HG02973 (cell line): ENCODE measurements at regions not wholly inside any gene's neighbourhood (a gene's known extent, or its start where the extent isn't known, plus 50 kb on each side); places are given as distances from the start of the nearest gene placed in this dataset.

Experiments used
- ATAC-seq: cut with Tn5 transposase; IDR thresholded peaks from one replicate; pipeline ENCODE4 v1.9.1; 2021; ENCODE audit warnings: moderate library complexity; ENCODE audit not compliant: unreplicated experiment

DNA sequence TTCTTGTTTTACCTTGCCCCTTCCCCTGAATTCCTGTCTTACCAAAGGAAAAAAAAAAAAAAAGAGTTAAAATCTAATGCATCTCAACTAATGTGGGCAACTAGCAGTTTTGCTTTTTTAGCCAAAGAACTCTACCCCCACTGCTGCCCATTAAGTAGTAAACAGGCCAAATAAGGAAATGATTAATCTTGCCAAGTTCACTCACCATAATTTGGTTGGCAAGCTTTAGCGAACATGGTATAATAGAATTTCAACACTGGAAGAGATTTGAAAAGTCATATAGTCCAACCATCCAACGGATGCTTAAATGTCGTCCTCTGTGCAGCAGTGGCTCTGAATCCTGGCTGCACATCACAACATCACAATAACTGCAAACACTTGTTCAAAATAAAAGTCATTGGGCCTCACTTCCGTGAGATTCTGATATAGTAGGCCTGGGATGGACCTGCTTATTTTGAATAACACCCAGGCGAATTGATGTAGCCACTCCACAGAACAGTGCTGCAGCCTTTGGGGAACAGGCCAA is 142.0 kb upstream of the UBE2E1 start:
- ATAC-seq = no peak

DNA sequence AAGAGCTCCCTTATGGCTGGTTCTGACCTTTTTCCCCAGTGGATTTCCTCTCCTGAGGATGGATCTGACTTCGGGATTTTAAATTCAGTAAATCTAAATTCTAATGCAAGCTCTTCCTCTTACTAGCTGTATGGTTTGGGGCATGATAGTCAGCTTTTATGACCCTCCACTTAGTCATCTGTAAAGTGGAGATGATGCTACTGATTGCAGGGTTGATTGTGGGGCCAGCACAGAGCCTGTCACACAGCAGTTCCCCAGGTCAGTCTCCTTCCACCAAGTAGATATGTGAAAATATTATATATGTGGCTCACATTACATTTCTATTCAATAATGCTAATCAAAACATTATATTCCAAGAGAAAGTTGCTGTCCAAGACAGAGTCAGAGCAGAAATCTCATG is 141.3 kb upstream of the UBE2E1 start:
- no peak for ATAC-seq

DNA sequence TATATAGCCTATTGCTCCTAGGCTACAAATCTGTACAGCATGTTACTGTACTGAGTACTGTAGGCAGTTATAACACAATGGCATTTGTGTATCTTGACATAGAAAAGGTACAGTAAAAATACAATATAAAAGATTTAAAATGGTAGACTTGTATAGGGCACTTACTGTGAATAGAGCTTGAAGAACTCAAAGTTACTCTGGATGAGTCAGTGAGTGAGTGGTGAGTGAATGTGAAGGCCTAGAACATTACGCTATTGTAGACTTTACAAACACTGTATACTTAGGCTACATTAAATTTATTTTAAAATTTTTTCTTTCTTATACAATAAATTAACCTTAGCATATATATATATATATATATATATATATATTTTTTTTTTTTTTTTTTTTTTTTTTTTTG is 140.0 kb upstream of the UBE2E1 start:
- ATAC-seq = no peak

DNA sequence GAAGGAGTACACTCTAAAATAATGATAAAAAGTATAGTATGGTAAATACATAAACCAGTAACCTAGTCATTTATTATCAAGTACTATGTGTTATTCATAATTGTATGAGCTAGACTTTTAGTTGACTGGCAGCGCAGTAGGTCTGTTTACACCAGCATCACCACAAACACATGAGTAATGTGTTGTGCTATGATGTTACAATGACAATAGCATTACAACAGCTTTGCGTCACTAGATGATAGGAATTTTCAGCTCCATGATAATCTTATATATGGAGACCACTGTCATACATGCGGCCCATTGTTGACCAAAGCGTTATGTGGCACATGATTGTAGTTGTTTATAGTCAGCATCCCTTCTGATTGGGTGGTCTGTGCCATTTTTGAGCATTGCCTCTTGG is 138.9 kb upstream of the UBE2E1 start:
- no peak for ATAC-seq

DNA sequence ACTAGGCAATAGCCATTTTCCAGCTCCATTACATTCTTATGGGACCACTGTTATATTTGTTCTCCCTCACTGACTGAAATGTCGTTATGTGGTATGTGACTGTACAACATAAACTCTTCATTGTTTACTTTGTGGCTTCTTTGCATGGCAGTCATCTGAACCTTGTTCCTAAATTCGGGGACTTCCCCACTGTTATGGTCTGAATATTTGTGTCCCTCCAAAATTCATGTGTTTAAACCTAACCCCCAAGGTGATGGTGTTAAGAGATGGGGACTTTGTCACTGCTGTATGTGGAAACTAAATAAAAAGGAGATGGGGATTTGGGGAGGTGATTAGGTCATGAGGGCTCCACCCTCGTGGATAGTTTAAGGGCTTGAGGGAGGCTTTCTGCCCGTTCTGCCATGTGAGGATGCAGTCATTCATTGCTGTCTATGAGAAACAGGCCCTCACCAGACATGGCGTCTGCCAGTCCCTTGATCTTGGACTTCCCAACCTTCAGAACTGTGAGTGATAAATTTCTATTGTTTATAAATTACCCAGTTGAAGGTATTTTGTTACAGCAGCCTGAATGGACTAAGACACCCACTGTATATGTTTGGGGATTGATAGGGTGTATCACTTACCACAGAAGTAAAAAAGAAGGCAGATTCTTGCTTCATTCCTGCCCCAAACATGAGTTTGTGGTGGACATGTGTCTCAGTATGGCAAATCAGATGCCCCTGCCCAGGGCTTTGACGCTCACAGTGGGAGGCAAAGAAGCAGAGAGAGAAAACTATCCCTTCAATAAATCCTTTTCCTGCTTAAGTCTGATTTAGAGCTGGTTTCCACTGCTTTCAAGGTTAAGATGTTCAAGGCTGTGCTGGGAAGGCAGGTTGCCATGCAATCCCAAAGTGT is 138.0 kb upstream of the UBE2E1 start:
- no peak for ATAC-seq

DNA sequence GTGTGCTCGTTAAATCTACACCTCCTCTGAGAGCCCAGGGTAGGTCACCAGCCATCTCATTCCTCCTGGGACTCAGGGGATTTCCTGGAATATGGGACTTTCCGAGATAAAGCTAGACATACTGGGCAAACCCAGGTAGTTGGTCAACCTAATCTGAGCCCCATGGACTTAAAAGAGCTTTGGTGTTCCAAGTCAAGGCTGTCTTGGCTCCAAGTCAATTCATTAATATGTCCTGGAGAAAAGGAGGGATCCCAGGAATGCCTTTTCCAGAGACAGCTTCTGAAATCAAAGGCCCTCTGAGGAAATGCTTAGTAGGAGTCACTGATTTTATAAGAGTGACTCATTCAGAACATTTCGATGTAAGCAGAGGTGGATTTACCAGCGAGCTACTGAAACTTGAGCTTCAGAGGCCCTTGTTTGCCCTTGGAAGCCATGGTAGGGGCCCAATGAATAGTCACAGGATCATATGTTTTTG is 137.3 kb upstream of the UBE2E1 start:
- no peak for ATAC-seq

DNA sequence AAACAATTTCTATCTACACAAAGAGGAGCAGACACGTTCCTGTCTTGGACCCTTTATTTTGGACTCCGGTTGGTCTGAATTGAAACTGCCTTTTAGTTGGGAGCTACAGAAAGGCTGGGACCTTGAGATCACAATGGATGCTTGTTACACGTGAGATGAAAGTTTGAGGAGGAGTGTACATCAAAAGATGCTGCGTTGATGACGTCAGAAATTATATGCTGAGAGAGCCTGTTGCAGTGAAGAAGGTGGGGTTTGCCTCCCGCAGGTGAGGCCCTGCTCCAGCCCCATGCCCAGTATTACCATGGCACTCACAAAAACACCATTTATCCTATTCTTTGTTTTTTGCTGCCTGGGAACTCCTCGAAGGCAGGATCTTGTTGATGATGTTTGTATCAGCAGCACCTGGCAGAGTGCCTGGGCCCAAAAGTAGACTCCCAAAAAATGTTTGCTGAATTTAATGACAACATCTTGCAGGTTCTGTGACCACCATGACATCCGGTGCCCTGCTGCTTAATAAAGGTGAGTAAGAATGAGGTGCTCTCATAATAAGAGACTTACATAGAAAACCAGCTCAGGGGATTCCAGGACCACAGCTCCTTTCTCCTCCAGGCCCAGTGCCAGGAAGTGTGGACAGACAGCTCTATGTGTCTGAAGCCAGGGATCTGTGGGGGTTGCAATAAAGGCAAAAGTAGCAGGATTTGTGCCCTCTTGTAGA is 136.1 kb upstream of the UBE2E1 start:
- no peak for ATAC-seq

DNA sequence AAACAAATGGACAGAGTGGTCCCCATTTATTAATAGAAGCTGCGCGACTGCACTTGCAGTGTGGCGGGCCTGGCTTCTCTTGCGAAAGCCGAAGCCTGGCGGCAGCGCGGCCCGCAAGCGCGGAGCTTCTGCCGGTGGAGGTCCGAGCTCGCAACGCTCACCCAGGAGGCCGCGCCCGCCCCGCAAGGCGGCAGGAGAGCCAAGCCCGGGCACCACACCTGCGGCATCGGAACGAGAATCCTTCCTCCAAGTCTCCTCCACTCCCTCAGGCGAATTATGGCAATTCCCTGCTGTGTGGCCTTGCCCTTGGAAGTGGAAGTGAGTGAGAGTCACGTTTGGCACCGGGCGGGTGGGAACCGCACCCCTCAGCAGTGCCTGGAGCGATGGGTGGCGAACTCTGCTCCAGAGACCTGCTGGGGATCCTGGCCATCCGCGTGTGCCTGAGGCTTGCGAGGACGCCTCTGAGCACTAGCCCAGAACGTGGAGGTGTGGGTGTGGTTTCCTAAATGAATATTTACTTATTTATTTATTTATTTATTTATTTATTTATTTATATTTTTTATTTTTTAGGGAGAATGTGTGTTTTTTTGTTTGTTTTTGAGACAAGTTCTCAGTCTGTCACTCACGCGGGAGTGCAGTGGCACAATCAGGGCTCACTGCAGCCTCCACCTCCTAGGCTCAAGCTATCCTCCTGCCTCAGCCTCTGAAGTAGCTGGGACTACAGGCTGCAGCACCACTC is 133.7 kb upstream of the UBE2E1 start:
- no peak for ATAC-seq

DNA sequence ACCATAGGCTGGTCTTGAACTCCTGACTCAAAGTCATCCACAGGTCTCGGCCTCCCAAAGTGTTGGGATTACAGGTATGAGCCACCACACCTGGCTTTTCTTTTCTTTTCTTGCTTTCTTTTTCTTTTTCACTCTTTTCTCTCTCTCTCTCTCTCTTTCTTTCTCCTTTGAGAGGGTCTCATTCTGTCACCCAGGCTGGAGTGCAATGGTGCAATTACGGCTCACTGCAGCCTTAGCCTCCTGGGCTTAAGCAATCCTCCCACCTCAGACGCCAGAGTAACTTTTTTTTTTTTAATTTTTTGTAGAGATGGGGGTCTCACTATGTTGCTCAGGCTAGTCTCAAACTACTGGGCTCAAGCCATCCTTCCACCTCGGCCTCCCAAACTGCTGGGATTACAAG is 133.1 kb upstream of the UBE2E1 start:
- ATAC-seq = no peak

DNA sequence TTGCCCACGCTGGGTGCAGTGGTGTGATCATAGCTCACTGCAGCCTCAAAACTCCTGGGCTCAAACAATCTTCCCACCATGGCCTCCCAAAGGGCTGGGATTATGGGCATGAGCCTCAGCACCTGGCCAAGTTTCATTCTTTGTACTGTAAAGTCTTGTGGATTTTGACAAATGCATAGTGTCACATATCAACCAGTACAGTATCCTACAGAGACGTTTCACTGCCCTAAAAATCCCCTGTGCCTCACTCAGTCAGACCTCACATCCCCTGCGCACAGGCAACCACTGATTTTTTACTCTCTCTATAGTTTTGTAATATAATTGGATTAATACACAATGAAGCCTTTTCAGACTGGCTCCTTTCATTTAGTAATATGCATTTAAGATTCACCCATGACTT is 130.7 kb upstream of the UBE2E1 start:
- no peak for ATAC-seq

DNA sequence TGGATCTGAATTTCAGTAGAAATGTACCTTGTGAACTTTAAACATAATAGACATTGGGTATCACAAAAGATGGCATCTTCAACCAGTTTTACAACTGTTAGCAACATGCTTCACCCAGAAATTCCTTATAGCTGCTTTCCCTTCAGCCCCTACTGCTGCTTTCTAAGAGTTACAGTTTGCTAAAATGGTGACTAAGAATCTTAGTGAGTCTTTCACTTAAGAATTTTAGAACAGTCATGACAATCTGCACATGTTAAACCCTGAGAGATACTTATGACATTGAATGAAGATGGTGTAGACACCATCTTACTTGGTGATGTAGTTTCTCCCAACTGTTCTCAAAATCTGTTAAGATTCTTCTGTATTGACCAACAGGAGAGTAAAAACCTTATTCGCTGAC is 129.7 kb upstream of the UBE2E1 start:
- ATAC-seq = no peak

DNA sequence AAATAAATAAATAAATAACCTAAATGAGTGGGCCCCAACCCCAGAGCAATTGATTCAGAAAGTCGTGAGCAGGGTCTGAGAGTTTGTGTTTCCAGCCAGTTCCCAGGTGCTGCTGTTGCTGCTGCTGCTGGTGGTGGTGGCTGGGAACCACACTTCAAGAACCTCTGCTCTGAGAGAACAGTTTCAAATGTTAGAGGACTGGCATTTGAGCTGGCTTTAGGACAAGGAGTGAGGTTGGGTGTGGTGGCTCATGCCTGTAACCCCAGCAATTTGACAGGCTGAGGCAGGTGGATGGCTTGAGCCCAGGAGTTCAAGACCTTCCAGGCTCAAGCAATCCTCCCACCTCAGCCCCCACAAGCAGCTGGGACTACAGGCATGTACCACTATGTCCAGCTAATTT is 123.1 kb upstream of the UBE2E1 start:
- no peak for ATAC-seq

DNA sequence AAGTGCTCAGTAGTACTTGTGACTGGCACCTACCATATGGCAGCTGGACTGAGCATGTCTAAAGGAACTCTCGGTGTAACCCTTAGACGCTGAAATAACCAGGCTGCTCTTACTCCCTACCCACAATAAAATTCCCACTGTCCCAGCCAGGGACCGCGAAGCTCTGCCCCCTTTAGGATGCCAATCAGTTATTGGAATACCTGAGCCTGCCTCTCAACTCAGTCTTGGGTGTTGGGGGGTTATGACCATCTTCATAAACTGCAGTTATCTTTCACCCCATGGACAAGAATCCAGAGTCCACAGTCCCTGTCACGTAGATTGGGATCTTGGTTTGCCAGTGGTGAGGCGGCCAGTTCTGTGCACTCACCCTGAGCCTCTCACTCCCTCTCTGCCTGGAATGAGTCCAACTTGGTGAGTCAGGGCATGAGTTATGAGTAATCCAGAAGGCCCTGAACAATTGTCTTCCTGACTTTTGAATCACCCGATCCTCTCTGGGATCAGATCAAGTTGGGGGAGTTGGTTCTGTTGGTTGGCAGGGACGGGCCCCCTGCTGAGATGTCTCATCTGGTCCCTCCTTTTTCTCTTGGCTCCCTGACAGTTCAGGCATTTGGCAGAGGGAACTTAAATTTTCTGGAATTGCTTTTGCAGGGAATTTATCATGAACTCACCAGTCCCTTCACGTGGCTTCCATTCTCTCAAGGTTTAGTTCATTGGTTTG is 120.1 kb upstream of the UBE2E1 start:
- no peak for ATAC-seq

DNA sequence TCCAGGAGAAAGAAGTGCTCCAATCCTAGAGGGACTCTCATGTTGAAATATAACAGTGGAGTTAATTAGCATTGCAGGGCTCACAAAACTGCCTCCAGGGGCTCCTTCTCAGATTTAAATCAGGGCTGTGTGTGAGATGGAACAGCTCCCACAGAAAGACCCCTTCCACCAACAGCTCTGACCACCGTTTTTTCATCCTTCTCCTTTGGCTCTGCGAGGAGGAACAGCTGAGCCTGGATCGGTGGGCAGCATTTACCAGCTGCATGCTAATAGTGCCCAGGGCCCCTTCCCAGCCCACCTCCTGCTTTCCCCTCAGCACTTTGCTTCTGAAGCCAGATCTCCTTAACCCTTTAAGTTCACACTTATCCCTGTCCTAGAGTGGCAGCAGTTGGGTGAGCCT is 119.2 kb upstream of the UBE2E1 start:
- no peak for ATAC-seq

DNA sequence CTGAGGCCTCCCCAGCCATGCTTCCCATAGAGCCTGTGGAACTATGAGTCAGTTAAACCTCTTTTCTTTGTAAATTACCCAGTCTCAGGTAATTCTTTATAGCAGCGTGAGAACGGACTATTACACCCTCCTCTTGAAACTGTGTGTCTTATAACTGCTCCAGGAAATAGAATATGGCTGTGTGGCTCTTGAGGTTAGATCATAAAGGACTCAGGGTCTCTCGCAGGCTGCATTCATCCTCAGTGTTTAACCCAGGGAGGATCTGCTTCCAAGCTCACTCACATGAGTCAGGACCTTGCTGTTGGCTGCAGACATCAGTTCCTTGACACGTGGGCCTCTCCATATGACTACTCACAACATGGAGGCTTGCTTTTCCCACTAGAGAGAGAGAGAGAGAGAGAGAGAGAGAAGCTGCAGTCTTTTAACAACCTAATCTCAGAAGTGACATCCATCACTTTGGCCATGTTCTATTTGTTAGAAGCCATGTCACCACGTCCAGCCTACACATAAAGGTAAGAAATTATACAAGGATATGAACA is 114.3 kb upstream of the UBE2E1 start:
- ATAC-seq = no peak

DNA sequence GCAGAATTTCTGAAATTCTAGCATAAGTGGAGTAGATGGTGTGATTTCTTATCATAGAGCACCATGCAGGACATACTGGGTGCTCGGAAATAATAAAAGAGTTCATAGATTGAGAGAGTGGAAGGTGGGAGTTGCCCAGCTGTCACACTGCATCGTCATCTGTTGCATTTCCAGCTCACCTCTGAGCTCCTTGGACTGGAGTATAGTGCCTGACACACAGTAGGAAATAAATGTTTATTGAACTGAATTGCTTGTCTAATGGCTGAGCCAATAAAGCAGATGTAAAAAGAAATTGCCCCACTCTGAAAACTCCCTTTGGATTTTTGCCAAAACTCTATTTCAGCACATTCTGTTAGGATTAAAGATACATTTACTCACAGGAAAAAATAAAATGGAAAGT is 108.9 kb upstream of the UBE2E1 start:
- no peak for ATAC-seq

DNA sequence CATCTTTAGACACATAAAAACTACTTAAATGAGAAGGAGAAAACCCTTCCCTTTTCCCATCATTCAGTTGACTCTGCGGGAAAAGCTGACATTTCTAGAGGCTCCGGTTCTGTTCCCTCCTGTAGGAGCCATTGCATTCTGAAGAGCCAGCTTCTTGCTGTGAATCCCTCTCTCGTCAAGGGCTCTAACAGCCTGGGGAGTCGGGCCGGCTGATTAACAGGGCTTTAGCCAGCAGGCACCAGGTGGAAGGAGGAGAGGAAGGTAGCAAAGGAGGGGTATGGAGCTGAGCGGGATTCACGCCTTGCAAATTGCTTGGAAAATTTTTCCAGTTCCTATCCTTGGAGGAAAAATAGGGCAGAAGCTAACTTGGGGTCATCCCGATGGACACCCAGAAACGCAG is 108.3 kb upstream of the UBE2E1 start:
- ATAC-seq = no peak

DNA sequence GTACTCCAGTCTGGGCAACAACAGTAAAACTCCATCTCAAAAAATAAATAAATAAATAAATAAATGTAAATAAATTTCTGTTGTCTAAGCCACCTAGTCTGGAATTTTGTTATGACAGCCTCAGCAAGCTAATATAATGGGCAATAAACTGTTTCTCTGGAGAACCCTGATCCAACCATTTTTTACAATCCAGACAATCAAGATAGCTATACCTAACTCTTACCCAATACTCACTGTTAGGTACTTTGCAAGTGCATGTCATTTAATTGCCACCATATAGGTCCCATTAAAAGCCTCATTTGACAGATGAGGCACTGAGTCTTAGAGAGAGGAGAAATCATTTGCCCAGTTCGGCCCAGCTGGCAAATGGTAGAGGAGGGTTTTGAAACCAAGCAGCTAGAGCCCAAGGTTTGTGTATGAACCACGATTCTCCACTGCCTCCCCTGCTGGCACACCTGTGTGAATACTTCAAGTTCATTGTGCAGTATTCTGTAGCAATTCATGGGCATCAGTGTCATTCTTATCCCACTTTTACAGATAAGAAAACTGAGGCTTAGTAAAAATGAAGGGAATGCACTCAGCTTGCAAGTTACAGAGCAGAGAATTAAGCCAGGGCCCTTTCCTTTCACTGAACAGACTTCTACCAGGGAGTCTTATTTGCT is 107.0 kb upstream of the UBE2E1 start:
- no peak for ATAC-seq

DNA sequence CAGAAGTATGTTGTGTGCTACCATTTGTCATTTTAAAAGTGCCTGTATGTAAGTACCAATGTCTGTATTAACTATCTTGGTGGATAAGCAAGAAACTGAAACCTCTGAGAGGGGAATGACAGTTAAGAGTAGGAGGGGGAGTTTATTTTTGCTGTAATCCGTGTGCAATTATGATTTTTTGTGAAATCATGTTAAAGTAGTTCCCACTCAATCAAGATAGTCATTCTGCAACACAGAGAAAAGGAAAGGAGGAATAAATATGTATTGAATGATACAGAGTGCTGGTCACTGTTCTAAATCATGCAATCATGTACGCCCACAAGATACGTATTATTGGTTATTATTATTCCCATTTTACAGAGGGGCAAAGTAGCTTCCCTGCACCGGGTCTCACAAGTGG is 105.1 kb upstream of the UBE2E1 start:
- no peak for ATAC-seq
